NCI-H128 (cell line): ENCODE measurements at regions not wholly inside any gene's neighbourhood (a gene's known extent, or its start where the extent isn't known, plus 50 kb on each side); places are given as distances from the start of the nearest gene placed in this dataset.

Experiments used
- DNase-seq: peaks from one replicate; lab custom pipeline; 2025; ENCODE audit not compliant: unreplicated experiment; lab: John Stamatoyannopoulos, UW

DNA sequence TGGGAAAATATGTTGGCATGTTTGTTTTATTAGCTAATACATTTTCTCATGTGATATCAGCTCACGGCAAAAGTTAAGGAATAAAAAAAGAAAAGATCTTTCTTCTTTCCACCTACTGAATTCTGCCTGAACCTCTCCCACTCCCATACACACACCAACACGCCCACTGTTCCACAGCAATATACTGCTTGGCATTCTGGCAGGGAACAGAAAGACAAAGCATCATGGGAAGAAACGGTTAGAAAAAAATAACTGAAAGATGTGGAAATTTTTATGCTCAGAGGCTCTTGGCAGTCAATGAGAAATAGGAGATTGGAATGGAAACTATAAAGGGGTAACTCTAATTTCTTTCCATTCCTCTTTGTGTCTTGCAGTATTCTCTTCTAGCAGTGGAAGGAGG, 268.5 kb downstream of the FOXG1 start:
- DNase-seq, result no peak

- DNase-seq, result no peak
Observed at GRCh38 chr14:29037411-29037810, 270.8 kb downstream of the FOXG1 start.

DNA sequence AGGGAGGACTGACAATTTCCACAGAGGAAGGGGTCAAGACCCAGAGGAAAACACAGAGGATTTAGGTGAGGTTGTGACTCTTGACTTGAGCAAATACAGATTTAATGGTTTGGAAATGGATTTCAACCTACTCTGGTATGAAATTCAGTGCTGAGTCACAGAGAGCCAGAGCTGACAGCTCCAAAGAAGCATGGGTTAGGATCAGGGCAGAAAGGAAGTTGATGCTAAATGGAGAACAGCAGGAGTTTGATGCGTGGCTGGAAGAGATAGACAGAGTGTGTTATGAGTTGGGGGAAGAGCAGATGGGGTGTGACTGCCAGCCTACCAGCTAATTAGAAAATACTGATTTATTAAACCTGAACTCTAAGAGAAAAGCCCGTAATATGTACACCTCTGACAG, 272.6 kb downstream of the FOXG1 start:
- DNase-seq, result no peak

DNA sequence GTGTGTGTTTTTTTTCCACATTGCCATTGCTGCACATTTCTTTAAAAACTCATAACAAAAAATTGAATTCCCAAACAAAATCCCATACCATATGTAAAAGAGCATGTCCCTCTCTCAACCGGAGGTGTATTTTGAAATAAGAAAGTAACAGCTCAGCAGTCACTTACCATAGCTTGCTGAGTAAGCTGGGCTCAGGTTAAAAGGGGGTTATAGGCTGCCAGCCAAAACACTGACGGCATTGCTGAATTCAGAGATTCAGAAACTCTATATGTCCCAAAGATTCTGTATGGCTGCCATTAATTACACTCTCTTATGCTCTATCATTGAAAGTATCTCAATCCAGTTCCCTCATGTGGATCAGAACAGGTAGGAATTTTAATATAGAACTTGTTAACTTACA, 276.0 kb downstream of the FOXG1 start:
- no peak for DNase-seq

GRCh38 chr14:29043737-29044136, 277.1 kb downstream of the FOXG1 start:
- no peak for DNase-seq

DNA sequence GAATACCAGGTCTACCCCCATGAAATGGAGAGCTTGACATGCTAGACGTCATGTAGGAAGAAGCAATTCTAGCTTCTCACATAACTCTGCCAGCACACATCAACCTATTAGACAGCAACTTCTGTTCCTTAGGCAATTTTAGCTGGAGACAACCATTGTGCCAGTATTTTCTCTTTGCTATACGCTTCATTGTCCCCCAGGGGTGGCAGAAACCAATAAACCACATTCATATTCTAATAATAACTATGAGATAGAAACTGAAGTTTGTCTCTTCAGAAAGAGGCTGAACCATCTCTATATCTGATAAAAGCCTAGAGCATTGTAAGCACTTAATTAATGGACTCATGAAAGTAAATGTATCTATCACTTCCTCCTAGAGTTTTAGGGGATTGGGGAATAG, 278.6 kb downstream of the FOXG1 start:
- DNase-seq, result no peak

GRCh38 chr14:29054119-29054518, 287.5 kb downstream of the FOXG1 start:
- DNase-seq, result no peak

DNA sequence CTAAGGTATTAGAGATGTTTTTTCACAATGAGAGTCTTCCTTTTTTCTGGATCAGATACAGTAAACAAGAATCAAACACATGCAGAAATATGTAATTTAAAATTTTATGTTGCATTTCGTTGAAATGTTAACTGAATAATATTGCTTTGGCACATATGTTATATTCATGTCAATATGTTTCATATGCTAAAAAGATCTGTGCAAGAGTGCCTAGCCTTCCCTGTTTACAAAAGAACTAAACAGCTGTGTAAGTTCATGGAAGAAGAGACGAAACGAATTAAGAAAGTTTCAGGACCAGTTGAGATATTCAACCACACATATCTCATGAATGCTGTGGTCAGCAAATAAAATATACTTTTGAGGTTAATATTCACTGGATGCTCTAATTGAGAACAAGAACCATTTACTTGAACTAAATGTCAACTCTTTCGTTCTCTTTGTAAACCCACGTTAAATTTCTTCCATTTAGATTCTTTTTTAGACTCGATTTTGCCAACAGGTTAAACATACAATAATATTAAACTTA, 289.5 kb downstream of the FOXG1 start:
- DNase-seq, result no peak

- no peak for DNase-seq
Observed at GRCh38 chr14:29061702-29062101, 295.1 kb downstream of the FOXG1 start.

- no peak for DNase-seq
Observed at GRCh38 chr14:29062466-29062865, 295.9 kb downstream of the FOXG1 start.

DNA sequence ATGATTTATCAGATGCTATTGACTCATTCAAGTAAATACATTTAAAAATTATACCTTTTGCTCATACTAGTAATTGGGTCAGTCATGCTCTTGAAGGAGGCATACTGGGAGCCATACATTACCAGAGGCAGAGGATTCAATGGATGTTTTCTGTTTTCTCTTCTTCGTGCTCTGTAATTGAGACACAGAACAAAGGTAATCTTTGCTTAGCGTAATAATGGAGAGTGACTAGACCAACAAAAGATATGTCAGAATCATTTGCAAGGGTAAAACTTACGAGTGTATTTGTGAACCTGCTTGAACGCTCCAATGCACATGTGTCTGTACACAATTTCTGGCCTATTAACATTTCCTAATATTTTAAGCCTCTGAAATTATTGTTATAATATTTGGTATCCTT, 296.4 kb downstream of the FOXG1 start:
- DNase-seq, result no peak

DNA sequence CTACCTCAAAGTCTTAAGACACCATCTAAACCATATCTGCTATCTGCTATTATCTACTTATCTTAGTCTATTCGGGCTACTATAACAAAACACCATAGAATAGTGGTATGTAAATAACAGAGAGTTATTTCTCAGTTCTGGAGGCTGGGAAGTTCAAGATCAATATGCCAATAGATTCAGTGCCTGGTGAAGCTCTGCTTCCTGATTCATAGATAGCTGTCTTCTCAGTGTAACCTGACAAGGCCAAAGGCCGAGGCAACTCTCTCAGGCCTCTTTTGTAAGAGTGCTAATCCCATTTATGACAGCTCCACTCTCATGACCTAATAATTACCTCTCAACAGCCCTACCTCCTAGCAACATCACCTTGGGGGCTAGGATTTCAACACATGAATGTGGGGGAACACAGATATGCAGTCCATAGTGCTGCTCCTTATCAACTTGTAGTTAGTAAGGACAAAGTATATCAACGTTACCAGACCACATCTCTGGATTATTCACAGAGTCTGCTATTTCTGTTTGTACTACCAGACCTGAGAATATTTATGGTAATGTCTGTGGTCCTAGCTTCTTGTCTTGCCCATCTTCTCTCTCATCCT, 297.8 kb downstream of the FOXG1 start:
- no peak for DNase-seq

DNA sequence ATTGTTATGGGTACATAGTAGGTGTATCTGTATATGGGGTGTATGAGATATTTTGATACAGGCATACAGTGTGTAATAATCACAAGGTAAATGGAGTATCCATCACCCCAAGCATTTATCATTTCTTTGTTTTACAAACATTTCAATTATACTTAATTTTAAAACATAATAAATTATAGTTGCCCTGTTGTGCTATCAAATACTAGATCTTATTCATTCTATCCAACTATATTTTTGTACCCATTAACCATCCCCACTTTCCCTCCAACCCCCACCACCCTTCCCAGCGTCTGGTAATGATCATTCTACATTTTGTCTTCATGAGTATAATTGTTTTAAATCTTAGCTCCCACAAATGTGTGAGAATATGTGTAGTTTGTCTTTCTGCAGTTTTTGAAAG, 302.6 kb downstream of the FOXG1 start:
- DNase-seq, result no peak

DNA sequence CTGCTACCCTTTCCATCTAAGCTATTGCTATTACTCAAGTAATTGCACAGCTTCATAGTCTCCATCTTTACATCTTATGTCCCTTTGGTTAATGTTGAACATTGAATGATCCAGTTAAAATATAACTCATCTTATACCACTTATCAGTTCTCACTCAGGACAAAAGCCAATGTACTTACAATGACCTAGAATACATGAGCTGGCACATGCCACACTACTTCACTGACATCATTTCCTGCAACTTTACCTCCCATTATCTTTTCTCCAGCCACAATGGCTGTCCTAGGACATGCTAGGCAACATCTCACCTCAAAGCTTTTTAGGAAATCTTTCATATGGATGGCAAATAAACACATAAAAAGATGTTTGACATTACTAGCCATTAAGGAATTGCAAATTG, 309.2 kb downstream of the FOXG1 start:
- no peak for DNase-seq

DNA sequence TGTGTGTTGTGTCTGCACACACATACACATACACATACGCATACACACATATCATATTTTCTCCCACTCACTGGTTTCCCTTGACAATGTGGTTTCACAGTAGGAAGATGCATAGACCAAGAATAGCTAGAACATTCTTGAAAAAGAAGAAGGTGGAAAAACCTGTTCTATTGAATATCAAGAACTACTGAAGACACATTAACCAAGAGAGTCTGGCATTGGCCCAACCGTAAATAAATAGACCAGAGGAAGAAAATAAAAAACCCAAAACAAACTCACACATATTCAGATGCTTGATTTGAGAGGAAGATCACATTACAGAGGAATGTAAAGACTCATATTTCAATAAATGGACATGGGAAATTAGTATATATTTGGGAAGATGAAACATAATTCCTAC, 311.3 kb downstream of the FOXG1 start:
- DNase-seq, result no peak

GRCh38 chr14:29078810-29079522, 312.4 kb downstream of the FOXG1 start:
- no peak for DNase-seq

- DNase-seq, result no peak
Observed at GRCh38 chr14:29085546-29085945, 319.0 kb downstream of the FOXG1 start.

- DNase-seq, result no peak
Observed at GRCh38 chr14:29089849-29090248, 323.3 kb downstream of the FOXG1 start.

DNA sequence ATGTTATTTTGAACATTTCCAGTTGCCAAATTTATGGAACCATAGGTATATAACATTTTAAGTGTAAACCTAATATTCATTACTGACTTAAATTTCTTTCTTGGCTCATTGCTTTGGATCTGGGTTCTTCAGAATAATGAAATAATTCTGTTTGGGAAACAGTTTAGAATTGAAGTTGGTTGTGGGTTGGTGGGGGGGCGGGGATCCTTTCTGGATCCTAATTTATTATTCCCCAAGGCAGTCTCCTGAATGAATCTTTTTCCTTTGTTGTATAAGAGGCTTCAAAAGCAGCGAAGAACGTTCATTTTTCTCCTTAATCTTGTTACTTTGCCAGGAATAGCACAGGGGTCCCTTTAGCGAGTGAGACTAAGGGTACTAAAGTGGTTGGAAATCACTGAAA, 325.5 kb downstream of the FOXG1 start:
- no peak for DNase-seq

DNA sequence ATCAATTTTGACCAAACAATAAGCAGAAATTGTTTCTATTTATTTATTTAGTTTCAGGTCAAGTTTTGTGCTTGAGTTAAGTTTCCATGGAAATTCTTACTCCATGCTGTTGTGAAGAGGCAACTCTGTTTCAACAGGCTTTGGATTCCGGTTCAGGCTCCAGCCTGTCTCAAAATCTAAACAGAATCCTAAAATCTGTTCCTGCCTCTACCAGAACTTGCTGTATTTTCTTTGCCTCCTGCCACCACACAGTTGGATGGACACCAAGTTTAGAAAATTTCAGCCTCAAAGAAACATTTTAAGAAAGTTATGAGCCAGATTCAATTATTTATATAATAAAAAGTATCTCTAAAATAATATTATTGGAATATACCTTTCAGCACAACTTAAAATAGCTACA, 330.9 kb downstream of the FOXG1 start:
- no peak for DNase-seq

GRCh38 chr14:29098656-29099055, 332.1 kb downstream of the FOXG1 start:
- no peak for DNase-seq

- DNase-seq, result no peak
Observed at GRCh38 chr14:29102266-29102665, 335.7 kb downstream of the FOXG1 start.

GRCh38 chr14:29102996-29103395, 336.4 kb downstream of the FOXG1 start:
- DNase-seq, result no peak
